ENCODE measurements at regions not wholly inside any gene's neighbourhood (a gene's known extent, or its start where the extent isn't known, plus 50 kb on each side); places are given as distances from the start of the nearest gene placed in this dataset.

- no peak for DNase-seq
These were observed 56.7 kb upstream of the GUCA2B start for GRCh38 chr1:42096554-42096953.

GRCh38 chr1:42089246-42089645 lies 64.0 kb upstream of the GUCA2B start:
- DNase-seq, result no peak

- DNase-seq, result no peak
These were observed 67.1 kb upstream of the GUCA2B start for GRCh38 chr1:42086146-42086545.

DNA sequence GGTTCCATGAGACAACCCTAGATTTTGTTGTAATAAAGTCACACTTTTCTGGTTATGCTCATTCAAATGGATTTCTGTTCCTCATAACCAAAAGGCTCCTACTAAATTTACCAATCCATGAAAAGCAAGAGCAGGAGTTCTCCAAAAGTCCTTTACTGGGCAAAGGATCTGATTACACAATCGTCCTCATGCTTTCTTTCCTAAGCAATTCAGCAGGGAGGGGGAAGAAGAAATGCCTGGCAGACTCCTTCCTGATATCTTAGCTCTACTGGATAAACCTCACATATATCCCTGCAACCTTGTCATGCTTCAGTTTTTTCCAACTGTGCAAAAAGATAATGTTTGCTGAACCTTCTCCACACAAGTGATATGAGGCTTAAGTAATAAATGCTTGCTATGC lies 67.6 kb upstream of the GUCA2B start:
- DNase-seq, result no peak

DNA sequence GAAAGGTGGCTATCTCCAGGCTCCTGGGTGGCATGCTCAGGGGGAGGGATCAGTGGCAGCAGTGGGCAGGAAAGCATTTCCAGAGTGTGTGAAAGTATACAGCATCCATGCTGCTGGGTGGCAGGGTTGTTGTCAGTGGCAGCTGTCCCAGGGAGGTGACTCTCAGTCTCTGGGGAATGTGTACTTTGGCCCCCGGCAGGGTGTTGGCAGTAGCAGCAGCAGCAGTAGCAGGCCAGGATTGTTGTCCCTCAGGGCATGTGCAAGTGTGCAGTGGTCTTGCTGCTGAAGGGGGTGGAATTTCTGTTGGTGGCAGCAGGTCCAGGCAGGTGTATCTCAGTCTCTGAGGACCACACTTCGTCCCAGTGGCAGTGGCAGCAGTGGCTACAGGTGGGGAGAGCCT lies 71.7 kb upstream of the GUCA2B start:
- DNase-seq, result no peak

- DNase-seq, result no peak
These were observed 78.0 kb upstream of the GUCA2B start for GRCh38 chr1:42075179-42075578.

DNA sequence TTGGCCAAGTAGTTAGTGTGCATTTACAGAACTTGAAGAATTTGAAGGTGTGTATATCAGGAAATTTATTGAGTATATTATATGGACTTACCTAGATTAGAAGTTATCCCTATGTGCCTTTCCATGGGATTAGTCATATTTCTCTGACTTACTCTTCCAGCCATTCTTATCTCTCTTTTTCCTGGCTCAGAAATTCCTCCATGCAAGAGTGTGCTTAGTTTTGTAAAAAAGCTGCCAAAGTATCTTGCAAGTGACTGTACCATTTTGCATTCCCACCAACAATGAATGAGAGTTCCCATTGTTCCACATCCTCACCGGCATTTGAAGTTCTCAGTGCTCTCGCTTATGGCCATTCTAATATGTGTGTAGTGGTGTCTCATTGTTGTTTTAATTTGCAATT lies 82.2 kb upstream of the GUCA2B start:
- no peak for DNase-seq

- no peak for DNase-seq
These were observed 95.4 kb upstream of the GUCA2B start for GRCh38 chr1:42057800-42058199.

DNA sequence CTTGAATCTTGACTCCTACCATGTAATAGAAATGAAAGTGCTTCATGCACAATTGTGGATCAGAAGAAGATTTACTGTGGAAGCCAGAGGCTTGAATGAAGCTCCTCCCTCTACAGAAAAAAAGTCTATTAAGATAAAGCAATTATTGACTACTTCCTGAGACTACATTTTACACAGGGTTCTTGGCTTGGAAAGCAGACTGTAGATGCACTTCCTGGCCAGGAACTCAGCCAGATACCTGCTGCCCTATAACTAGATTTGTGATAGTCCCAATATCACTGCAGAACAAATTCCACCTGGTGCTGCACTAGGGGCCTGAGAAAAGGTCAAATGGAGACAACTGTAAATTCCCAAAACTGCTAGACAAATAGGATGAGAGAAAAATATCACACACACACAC lies 96.8 kb upstream of the GUCA2B start:
- DNase-seq, result no peak

DNA sequence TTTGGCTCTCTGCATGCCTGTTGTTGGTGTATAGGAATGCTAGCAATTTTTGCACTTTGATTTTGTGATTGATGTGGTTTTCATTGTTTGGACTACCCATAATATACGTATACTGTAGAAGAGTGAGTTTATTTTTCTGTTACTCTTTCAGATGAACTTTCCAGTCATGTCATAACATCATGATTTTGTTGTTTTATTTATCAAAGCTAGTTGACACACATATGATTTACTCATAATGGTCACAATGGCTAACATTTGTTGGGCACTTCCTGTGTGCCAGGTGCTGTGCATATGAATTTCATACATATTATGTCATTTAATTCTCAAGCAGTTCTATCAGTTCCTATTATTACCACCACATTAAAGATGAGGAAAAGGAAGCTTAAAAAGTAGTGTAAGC lies 98.1 kb upstream of the GUCA2B start:
- no peak for DNase-seq

DNA sequence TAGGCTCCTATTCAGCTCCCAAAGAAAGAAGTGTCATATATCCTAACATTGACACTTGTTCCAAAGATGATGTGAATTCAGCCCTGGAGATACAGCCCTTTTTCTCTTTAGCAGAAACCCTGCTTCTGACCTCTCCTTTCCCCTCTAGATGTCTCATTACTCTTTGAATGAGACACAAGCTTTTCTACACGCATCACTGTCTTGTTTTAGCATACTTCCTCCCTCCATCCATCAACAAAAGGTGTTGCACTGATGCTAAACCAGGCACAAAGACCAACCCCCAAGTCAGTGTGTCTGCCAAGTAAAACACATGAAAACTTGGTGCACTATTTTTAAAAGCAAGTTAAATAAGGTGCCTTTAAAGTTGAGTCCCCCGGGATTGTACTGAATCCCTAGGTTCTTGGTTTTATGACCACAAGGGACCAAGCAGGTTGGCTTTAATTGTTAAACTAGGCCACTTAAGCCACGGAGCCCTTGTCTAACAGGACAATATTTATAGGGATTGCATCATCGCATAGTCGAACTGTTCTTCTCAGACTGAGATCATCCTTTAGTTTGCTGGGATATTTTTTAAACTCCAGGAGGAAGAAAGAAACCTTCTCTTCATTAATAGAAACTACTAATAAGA lies 101.0 kb upstream of the GUCA2B start:
- no peak for DNase-seq

DNA sequence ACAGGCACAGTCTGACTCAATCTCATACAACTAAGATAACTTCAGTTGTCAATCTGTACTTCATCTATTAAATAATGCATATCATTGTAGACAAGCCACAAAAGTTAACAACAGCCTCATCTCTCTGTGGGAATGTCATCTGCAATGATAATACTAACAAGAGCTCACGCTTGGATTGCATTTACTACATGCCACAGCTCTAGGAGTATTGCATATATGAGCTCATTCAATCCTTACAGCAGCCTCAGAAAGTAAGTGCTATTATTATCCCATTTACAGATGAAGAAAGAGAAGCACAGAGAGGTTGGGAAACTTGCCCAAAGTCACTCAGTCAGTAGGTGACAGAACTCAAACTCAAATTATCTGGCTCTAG lies 105.7 kb upstream of the GUCA2B start:
- DNase-seq, result no peak

- no peak for DNase-seq
These were observed 106.3 kb upstream of the GUCA2B start for GRCh38 chr1:42046761-42047507.

- no peak for DNase-seq
These were observed 108.9 kb upstream of the GUCA2B start for GRCh38 chr1:42044346-42044745.

DNA sequence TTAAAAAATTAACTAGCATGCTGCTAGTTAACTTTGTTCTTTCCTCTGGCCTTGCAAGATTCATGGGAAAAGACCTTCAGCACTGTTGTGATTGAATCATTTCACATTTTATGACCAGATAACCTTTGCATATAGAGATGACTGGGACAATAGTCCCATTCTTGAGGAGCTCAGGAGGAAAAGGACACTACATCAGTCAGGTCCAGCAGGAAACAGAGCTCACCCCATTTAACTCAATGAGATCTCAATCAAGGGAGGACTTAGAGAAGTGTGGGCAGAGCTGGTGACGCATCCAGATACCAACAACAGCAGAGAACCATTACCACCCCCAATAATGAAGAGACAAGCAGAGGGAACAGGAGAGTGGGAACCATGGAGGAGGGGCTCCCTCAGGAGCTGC lies 109.4 kb upstream of the GUCA2B start:
- DNase-seq, result no peak

- no peak for DNase-seq
These were observed 110.0 kb upstream of the GUCA2B start for GRCh38 chr1:42043182-42043581.

DNA sequence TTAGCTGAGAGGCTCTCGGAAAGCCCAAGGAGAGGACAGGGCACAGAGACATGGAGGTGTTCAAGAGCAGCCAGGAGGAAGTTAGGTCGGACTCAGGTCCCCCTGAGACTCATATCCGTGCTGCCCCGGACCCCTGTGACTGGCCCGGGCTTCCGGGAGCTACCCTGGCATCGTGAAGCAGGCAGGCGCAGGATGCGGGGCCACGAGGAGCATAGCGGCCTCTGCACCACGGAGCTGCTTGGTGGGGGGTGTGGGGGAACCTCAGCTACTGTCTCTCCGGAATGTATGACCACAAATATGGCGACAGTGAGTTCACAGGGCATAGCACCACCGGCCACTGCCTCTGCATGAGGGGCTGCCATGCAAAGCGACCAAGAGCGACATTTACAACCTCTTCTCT lies 112.2 kb upstream of the GUCA2B start:
- no peak for DNase-seq

DNA sequence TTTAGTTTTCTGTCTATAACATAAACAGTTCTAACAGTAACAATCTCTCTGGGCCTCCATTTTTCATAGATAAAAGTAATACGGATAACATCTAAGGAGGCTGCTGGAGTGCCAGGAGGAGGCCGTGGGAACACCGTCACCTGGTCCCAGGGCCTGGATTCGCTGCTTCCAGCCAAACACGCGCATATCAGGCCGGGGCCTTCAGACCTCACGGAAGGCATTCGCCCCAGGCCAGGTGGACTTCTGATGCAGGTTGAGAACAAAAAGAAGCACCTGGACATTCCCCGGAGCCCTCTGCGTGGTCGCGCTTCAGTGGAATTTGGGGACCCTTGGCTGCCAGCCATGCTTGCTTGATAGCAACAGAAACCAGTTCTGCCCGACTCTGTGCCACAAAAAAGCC lies 113.1 kb upstream of the GUCA2B start:
- DNase-seq, result no peak

- no peak for DNase-seq
These were observed 114.9 kb upstream of the GUCA2B start for GRCh38 chr1:42038261-42038660.

GRCh38 chr1:42037586-42037985 lies 115.6 kb upstream of the GUCA2B start:
- no peak for DNase-seq

- no peak for DNase-seq
These were observed 116.0 kb upstream of the GUCA2B start for GRCh38 chr1:42037161-42037560.

- DNase-seq, result peak; percentile 82
These were observed 117.2 kb upstream of the GUCA2B start for GRCh38 chr1:42035830-42036604.

GRCh38 chr1:42035205-42035829 lies 116.6 kb upstream of the HIVEP3 start:
- no peak for DNase-seq
